K562 (cell line): ENCODE measurements at regions not wholly inside any gene's neighbourhood (a gene's known extent, or its start where the extent isn't known, plus 50 kb on each side); places are given as distances from the start of the nearest gene placed in this dataset.

ENCODE experiments used
- ATAC-seq: fragments of 200-7000 bp; cut with Tn5 transposase; 3 replicates; pipeline ENCODE4 v1.9.1; 2020; ENCODE audit warnings: moderate library complexity
- BruUV-seq: library from RNA; stranded (reverse); fragments of 400-500 nt; replicated peaks from 2 replicates; lab custom pipeline; 2021; lab: Mats Ljungman, UMichigan
- CTCF ChIA-PET: fragments of 300-600 bp; formaldehyde crosslinking; extraction: SDS; loops from one replicate; lab custom pipeline; 2021; ENCODE audit warnings: low intra/inter-chr PET ratio; lab: Yijun Ruan, JAX
- POLR2A ChIA-PET: fragments of 300-600, 350-650 bp; sonication (Branson Sonifier 250); formaldehyde crosslinking; extraction: SDS; loops from one replicate; lab custom pipeline; 2021; ENCODE audit warnings: antibody characterized with exemption, inconsistent platforms; lab: Yijun Ruan, JAX
- DNase-seq, 4 experiments: peaks; one replicate each; pipeline versions ENCODE4 v3.0.0 to v3.0.0-alpha.2; 2011 to 2018; ENCODE audit warnings: low spot score in 3 of 4, mixed read lengths in 3 of 4; ENCODE audit errors: extremely low read depth in 1 of 4
- FAIRE-seq: peaks from 2 replicates; lab custom pipeline; 2011; peaks lifted over from hg19 to GRCh38; lab: Jason Lieb, UNC
- H2AFZ ChIP-seq: 2 replicates; pipeline ENCODE4 v1.6.0; 2011; ENCODE audit warnings: low read depth, low read length, control low read depth, inconsistent platforms
- H3K27ac ChIP-seq: fragments of 200-600 bp; 3 replicates; pipeline ENCODE4 v1.8.0; 2011; ENCODE audit warnings: low read depth, mild to moderate bottlenecking, control low read depth, inconsistent platforms, low read length, moderate library complexity, mixed read lengths; ENCODE audit errors: extremely low read depth
- H3K27me3 ChIP-seq, 2 experiments: fragments of 300-600 bp in 1 of 2; 2 replicates in 1 of 2; 3 replicates in 1 of 2; pipeline versions ENCODE4 v1.6.0 to v1.8.0; 2011; ENCODE audit warnings: inconsistent platforms in 2 of 2, low read length in 2 of 2, mild to moderate bottlenecking in 1 of 2, mixed read lengths in 1 of 2, moderate library complexity in 1 of 2; ENCODE audit not compliant: control insufficient read depth in 2 of 2, insufficient read depth in 2 of 2
- H3K36me3 ChIP-seq: fragments of 300-600 bp; 3 replicates; pipeline ENCODE4 v1.8.0; 2011; ENCODE audit warnings: mild to moderate bottlenecking, low read length, inconsistent platforms; ENCODE audit not compliant: control insufficient read depth, insufficient read depth
- H3K4me1 ChIP-seq, 2 experiments: fragments of 200-600 bp in 1 of 2; replicated peaks in 1 of 2; 2 replicates in 1 of 2; 3 replicates in 1 of 2; pipeline versions ENCODE4 v1.5.1 to v1.8.0; 2011; ENCODE audit warnings: inconsistent platforms in 2 of 2, low read length in 2 of 2, mild to moderate bottlenecking in 1 of 2, mixed read lengths in 1 of 2, moderate library complexity in 1 of 2; ENCODE audit not compliant: control insufficient read depth in 2 of 2, insufficient read depth in 2 of 2
- H3K4me2 ChIP-seq: 2 replicates; pipeline ENCODE4 v1.6.1; 2011; ENCODE audit warnings: low read length, control low read depth, inconsistent platforms, mixed read lengths; ENCODE audit not compliant: insufficient read depth
- H3K4me3 ChIP-seq: fragments of 200-600 bp; sonication (generic), shearing (Covaris generic); 2 replicates; pipeline ENCODE4 v1.5.1; 2016; ENCODE audit warnings: control low read depth, inconsistent platforms
- H3K79me2 ChIP-seq: fragments of 200-600 bp; 3 replicates; pipeline ENCODE4 v1.8.0; 2011; ENCODE audit warnings: low read length, inconsistent platforms; ENCODE audit not compliant: control insufficient read depth, insufficient read depth
- H3K9ac ChIP-seq, 2 experiments: 2 replicates each; pipeline versions ENCODE4 v1.6.0 to v1.6.1; 2011; ENCODE audit warnings: low read depth in 2 of 2, low read length in 2 of 2, control low read depth in 1 of 2, inconsistent platforms in 1 of 2, mild to moderate bottlenecking in 1 of 2, mixed read lengths in 1 of 2; ENCODE audit not compliant: insufficient read depth in 1 of 2
- H3K9me1 ChIP-seq: one replicate; pipeline ENCODE4 v1.6.0; 2011; ENCODE audit warnings: inconsistent platforms, mild to moderate bottlenecking, low read length, moderate library complexity; ENCODE audit not compliant: control insufficient read depth, insufficient read depth
- H3K9me3 ChIP-seq: replicated peaks from 2 replicates; pipeline ENCODE4 v1.5.1; 2011; ENCODE audit warnings: low read depth, low read length, inconsistent platforms; ENCODE audit not compliant: control insufficient read depth, insufficient read depth
- H4K20me1 ChIP-seq: replicated peaks from 2 replicates; pipeline ENCODE4 v1.6.1; 2011; ENCODE audit warnings: low read length, inconsistent platforms, mixed read lengths; ENCODE audit not compliant: control insufficient read depth, insufficient read depth
- ATF2 ChIP-seq: sonication (generic); formaldehyde crosslinking; IDR thresholded peaks from 2 replicates; pipeline ENCODE4 v1.8.1; 2022; ENCODE audit warnings: missing genetic modification reagents
- ATF7 ChIP-seq: fragments of 450-650 bp; IDR thresholded peaks from 2 replicates; pipeline ENCODE4 v1.7.1; 2014; ENCODE audit warnings: mild to moderate bottlenecking, moderate library complexity
- FOXA3 ChIP-seq, 2 experiments: fragments of 450-650 bp in 1 of 2; sonication (generic) in 1 of 2; formaldehyde crosslinking; IDR thresholded peaks in 1 of 2; conservative IDR thresholded peaks in 1 of 2; 2 replicates each; pipeline versions ENCODE4 v1.4.0 to v1.8.0; 2020 to 2022; ENCODE audit warnings: mild to moderate bottlenecking in 2 of 2, missing genetic modification reagents in 1 of 2
- MEIS2 ChIP-seq: fragments of 450-650 bp; IDR thresholded peaks from 2 replicates; pipeline ENCODE4 v1.6.1; 2014; ENCODE audit warnings: mild to moderate bottlenecking; ENCODE audit not compliant: partially characterized antibody
- PYGO2 ChIP-seq: fragments of 450-650 bp; IDR thresholded peaks from 2 replicates; pipeline ENCODE4 v1.6.1; 2016; ENCODE audit warnings: mild to moderate bottlenecking, missing genetic modification characterization, moderate library complexity, missing compliant biosample characterization
- TAL1 ChIP-seq: fragments of 450-650 bp; IDR thresholded peaks from 2 replicates; pipeline ENCODE4 v1.6.1; 2016; ENCODE audit warnings: mild to moderate bottlenecking
- TSHZ1 ChIP-seq: fragments of 250-450 bp; sonication (Bioruptor Pico); IDR thresholded peaks from 2 replicates; pipeline ENCODE4 v1.4.0; 2020; ENCODE audit warnings: mild to moderate bottlenecking, moderate library complexity
- ZMIZ1 ChIP-seq, 2 experiments: fragments of 150-350 bp in 1 of 2; IDR thresholded peaks; 2 replicates each; pipeline ENCODE4 v1.6.1; 2012 to 2016; ENCODE audit warnings: low read depth in 2 of 2, low read length in 2 of 2, mild to moderate bottlenecking in 1 of 2, moderate library complexity in 1 of 2
- ZNF431 ChIP-seq: sonication (generic); formaldehyde crosslinking; IDR thresholded peaks from 2 replicates; pipeline ENCODE4 v1.8.0; 2022; ENCODE audit warnings: mild to moderate bottlenecking, missing genetic modification reagents
- WGBS: fragments of 100-300 bp; shearing (Covaris generic); methylation state at CpG from one replicate; pipeline ENCODE4 v1.1.6; 2016; ENCODE audit warnings: low coverage, mixed read lengths; ENCODE audit not compliant: insufficient coverage; ENCODE audit errors: missing lambda C conversion rate; 5-methylcytosine and 5-hydroxymethylcytosine counted together
- in situ Hi-C: fragments of 300-500 bp; cut with MboI; formaldehyde crosslinking; loops from 4 replicates; pipeline ENCODE4 v1.15.0; 2018; ENCODE audit warnings: inconsistent platforms, mixed read lengths
- intact Hi-C: fragments of 100-400 bp; cut with micrococcal nuclease; formaldehyde crosslinking; loops from 2 replicates; pipeline ENCODE4 v1.14.2; 2022
- TF ChIP-seq, protein P1 (sequence below): sonication (generic); formaldehyde crosslinking; IDR thresholded peaks from 2 replicates; pipeline ENCODE4 v1.4.0; 2020; ENCODE audit warnings: mild to moderate bottlenecking, missing genetic modification reagents

GRCh38 chr1:199283794-199284193 lies 645.0 kb downstream of the PTPRC start:
- POLR2A ChIA-PET: no interaction called here
- Histone ChIP-seq H3K9ac (no peak overlapping the region), H3K79me2 (no peaks in the 10 kb centered on the region), H3K9me1 (no peaks in the 10 kb centered on the region), H3K4me2 (no peak overlapping the region), H3K4me3 (no peak overlapping the region), H3K27ac (no peak overlapping the region), H2AFZ (no peak overlapping the region), H3K4me1 (no peaks in the 10 kb centered on the region), H3K27me3 (no peaks in the 10 kb centered on the region), H4K20me1 (no peaks in the 10 kb centered on the region), H3K36me3 (no peaks in the 10 kb centered on the region), H3K9me3 (no peaks in the 10 kb centered on the region; the same call in 1 of the 2 replicates)
- CTCF ChIA-PET: no interaction called here
- 0% methylated on average over 2 of the region's 2 CpGs for WGBS
- intact Hi-C loops (no loop called here), in situ Hi-C loops (no loop called here)
- FAIRE-seq (no peak), ATAC-seq (no peak), DNase-seq (no peak)
- BruUV-seq: no TSS peak
- TF ChIP-seq PYGO2 (tag) (no peak), ATF7 (no peak), ZNF431 (CRISPR knock-in tag) (no peak), ZMIZ1 (IDR thresholded peaks at IDR 0.05; ENCODE audit: low read depth in 2 of 2, low read length in 2 of 2) (no peak), FOXA3 (CRISPR knock-in tag; conservative IDR thresholded peaks at IDR 0.05 in 1 of 2, IDR thresholded peaks at IDR 0.05 in 1 of 2) (no peak), MEIS2 (no peak), TSHZ1 (CRISPR knock-in tag) (no peak), ATF2 (CRISPR knock-in tag) (no peak), TAL1 (no peak)
- TF ChIP-seq, protein P1, sequence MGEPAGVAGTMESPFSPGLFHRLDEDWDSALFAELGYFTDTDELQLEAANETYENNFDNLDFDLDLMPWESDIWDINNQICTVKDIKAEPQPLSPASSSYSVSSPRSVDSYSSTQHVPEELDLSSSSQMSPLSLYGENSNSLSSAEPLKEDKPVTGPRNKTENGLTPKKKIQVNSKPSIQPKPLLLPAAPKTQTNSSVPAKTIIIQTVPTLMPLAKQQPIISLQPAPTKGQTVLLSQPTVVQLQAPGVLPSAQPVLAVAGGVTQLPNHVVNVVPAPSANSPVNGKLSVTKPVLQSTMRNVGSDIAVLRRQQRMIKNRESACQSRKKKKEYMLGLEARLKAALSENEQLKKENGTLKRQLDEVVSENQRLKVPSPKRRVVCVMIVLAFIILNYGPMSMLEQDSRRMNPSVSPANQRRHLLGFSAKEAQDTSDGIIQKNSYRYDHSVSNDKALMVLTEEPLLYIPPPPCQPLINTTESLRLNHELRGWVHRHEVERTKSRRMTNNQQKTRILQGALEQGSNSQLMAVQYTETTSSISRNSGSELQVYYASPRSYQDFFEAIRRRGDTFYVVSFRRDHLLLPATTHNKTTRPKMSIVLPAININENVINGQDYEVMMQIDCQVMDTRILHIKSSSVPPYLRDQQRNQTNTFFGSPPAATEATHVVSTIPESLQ (CRISPR knock-in tag): no peak
